ENCODE measurements at regions not wholly inside any gene's neighbourhood (a gene's known extent, or its start where the extent isn't known, plus 50 kb on each side); places are given as distances from the start of the nearest gene placed in this dataset.

GRCh38 chr6:156437121-156437879, 339.9 kb upstream of the ARID1B start:
- CTCF ChIA-PET (ENCODE audit: unreplicated experiment) = no interaction called here
- H3K9me3 ChIP-seq (ENCODE audit: low read length) = 0 out of 2 replicates have a peak, but pooled peaks cover 11% of the 10 kb centered on the region
- TF ChIP-seq EZH2phosphoT487 (IDR thresholded peaks at IDR 0.05; ENCODE audit: borderline replicate concordance, low read depth, low read length) (no peak), CTCF (conservative IDR thresholded peaks at IDR 0.05; ENCODE audit: low read length) (no peak)
- H3K9me2 ChIP-seq (ENCODE audit: insufficient read depth, low read length) = no peaks in the 10 kb centered on the region
- no peak overlapping the region for H2AFZ ChIP-seq (ENCODE audit: low read length)
- no peaks in the 10 kb centered on the region for H4K20me1 ChIP-seq (ENCODE audit: insufficient read depth, low read length)
- H3K4me1 ChIP-seq (ENCODE audit: insufficient read depth, low read length, poor library complexity, severe bottlenecking) = no peaks in the 10 kb centered on the region
- no peak overlapping the region for H3K4me2 ChIP-seq (ENCODE audit: low read length)
- POLR2A ChIA-PET = interaction anchor here (0.5 to 2.4 kb wide), 4 partner anchors 10 to 295 kb away, joined by 3 to 10 read pairs (median 6); no protein-coding TSS in a partner anchor
- DNase-seq (ENCODE audit: low spot score) = no peak
- no peak overlapping the region for H3K4me3 ChIP-seq (ENCODE audit: low read depth, low read length, poor library complexity, severe bottlenecking)
- no peaks in the 10 kb centered on the region for H3K79me2 ChIP-seq (ENCODE audit: insufficient read depth, low read depth, low read length)
- H3K36me3 ChIP-seq (ENCODE audit: insufficient read depth, low read length) = no peaks in the 10 kb centered on the region; the same call in 1 of the 2 replicates
- H3K27ac ChIP-seq (ENCODE audit: low read depth, low read length, poor library complexity, severe bottlenecking) = no peak overlapping the region
- intact Hi-C loops (cut with micrococcal nuclease; ENCODE audit: unreplicated experiment) = no loop called here
- BruUV-seq (replicated peaks) = no TSS peak

- H3K4me3 ChIP-seq (ENCODE audit: low read depth, low read length, poor library complexity, severe bottlenecking) = no peak overlapping the region
- H3K4me2 ChIP-seq (ENCODE audit: low read length) = no peak overlapping the region
- no peaks in the 10 kb centered on the region for H3K4me1 ChIP-seq (ENCODE audit: insufficient read depth, low read length, poor library complexity, severe bottlenecking)
- POLR2A ChIA-PET = no interaction called here
- no peak overlapping the region for H3K27ac ChIP-seq (ENCODE audit: low read depth, low read length, poor library complexity, severe bottlenecking)
- BruUV-seq (replicated peaks) = no TSS peak
- DNase-seq (ENCODE audit: low spot score) = no peak
- no peaks in the 10 kb centered on the region for H4K20me1 ChIP-seq (ENCODE audit: insufficient read depth, low read length)
- intact Hi-C loops (cut with micrococcal nuclease; ENCODE audit: unreplicated experiment) = no loop called here
- H3K79me2 ChIP-seq (ENCODE audit: insufficient read depth, low read depth, low read length) = no peaks in the 10 kb centered on the region
- H3K36me3 ChIP-seq (ENCODE audit: insufficient read depth, low read length) = no peaks in the 10 kb centered on the region
- H3K9me2 ChIP-seq (ENCODE audit: insufficient read depth, low read length) = no peaks in the 10 kb centered on the region
- CTCF ChIA-PET (ENCODE audit: unreplicated experiment) = no interaction called here
- H2AFZ ChIP-seq (ENCODE audit: low read length) = no peak overlapping the region
- 0 out of 2 replicates have a peak, but pooled peaks cover 6% of the 10 kb centered on the region for H3K9me3 ChIP-seq (ENCODE audit: low read length)
- TF ChIP-seq CTCF (conservative IDR thresholded peaks at IDR 0.05; ENCODE audit: low read length) (no peak), EZH2phosphoT487 (IDR thresholded peaks at IDR 0.05; ENCODE audit: borderline replicate concordance, low read depth, low read length) (no peak)
Observed at GRCh38 chr6:156434795-156435190, 342.4 kb upstream of the ARID1B start.

All from OCI-LY7 (cell line).